H1 (cell line): ENCODE measurements at regions not wholly inside any gene's neighbourhood (a gene's known extent, or its start where the extent isn't known, plus 50 kb on each side); places are given as distances from the start of the nearest gene placed in this dataset.

Experiments used
- CTCF ChIA-PET: fragments of 300-600 bp; sonication (Branson Sonifier 250); formaldehyde crosslinking; loops from one replicate; lab custom pipeline; 2021; ENCODE audit not compliant: partially characterized antibody; lab: Charles Lee
- POLR2A ChIA-PET: fragments of 300-600 bp; sonication (Branson Sonifier 250); formaldehyde crosslinking; loops from one replicate; lab custom pipeline; 2021; ENCODE audit warnings: inconsistent platforms; ENCODE audit not compliant: partially characterized antibody; lab: Charles Lee
- DNase-seq, 2 experiments: peaks; one replicate each; pipeline versions ENCODE4 v3.0.0 to v3.0.0-alpha.2; 2010 to 2022; ENCODE audit warnings: low spot score in 2 of 2, low read depth in 1 of 2, mixed read lengths in 1 of 2
- FAIRE-seq: peaks from 2 replicates; lab custom pipeline; 2011; peaks lifted over from hg19 to GRCh38; lab: Jason Lieb, UNC
- H2AFZ ChIP-seq: 2 replicates; pipeline ENCODE4 v1.8.1; 2012; ENCODE audit warnings: low read length, inconsistent platforms
- H2AK5ac ChIP-seq: 2 replicates; pipeline ENCODE4 v1.6.1; 2013; ENCODE audit warnings: low read depth, low read length
- H2BK120ac ChIP-seq: replicated peaks from 2 replicates; pipeline ENCODE3; 2013; ENCODE audit warnings: low read depth, low read length, inconsistent platforms
- H2BK12ac ChIP-seq: 2 replicates; pipeline ENCODE4 v1.6.1; 2013; ENCODE audit warnings: low read depth, low read length
- H2BK15ac ChIP-seq: 2 replicates; pipeline ENCODE4 v1.6.1; 2013; ENCODE audit warnings: low read length
- H2BK20ac ChIP-seq: 2 replicates; pipeline ENCODE4 v1.6.1; 2013; ENCODE audit warnings: low read length
- H2BK5ac ChIP-seq: 2 replicates; pipeline ENCODE4 v1.6.1; 2013; ENCODE audit warnings: low read depth, low read length
- H3K14ac ChIP-seq: 2 replicates; pipeline ENCODE4 v1.6.1; 2013; ENCODE audit warnings: inconsistent platforms; ENCODE audit not compliant: insufficient read length
- H3K18ac ChIP-seq: 2 replicates; pipeline ENCODE4 v1.6.1; 2013; ENCODE audit warnings: low read length; ENCODE audit errors: extremely low read depth
- H3K23ac ChIP-seq: 2 replicates; pipeline ENCODE4 v1.6.1; 2013; ENCODE audit warnings: inconsistent platforms; ENCODE audit not compliant: insufficient read length
- H3K23me2 ChIP-seq: 2 replicates; pipeline ENCODE4 v1.6.1; 2013; ENCODE audit warnings: low read depth, low read length
- H3K27ac ChIP-seq: 2 replicates; pipeline ENCODE4 v1.6.1; 2011; ENCODE audit warnings: low read depth, low read length, inconsistent platforms
- H3K27me3 ChIP-seq, 4 experiments: replicated peaks in 1 of 4; 1 replicate in 1 of 4; 2 replicates in 3 of 4; pipeline versions ENCODE4 v1.6.1 to v1.8.1; 2011 to 2013; ENCODE audit warnings: low read length in 3 of 4, mild to moderate bottlenecking in 3 of 4, inconsistent platforms in 2 of 4, mixed read lengths in 2 of 4, moderate library complexity in 1 of 4; ENCODE audit not compliant: control insufficient read depth in 3 of 4, insufficient read depth in 3 of 4; ENCODE audit errors: extremely low read depth in 1 of 4
- H3K36me3 ChIP-seq, 4 experiments: 2 replicates each; pipeline versions ENCODE4 v1.6.1 to v1.8.1; 2011 to 2013; ENCODE audit warnings: mild to moderate bottlenecking in 4 of 4, low read length in 3 of 4, moderate library complexity in 2 of 4, control low read depth in 1 of 4, inconsistent platforms in 1 of 4; ENCODE audit not compliant: insufficient read depth in 4 of 4, control insufficient read depth in 2 of 4
- H3K4ac ChIP-seq: replicated peaks from 2 replicates; pipeline ENCODE3; 2013; ENCODE audit warnings: low read length, low read depth, mixed read lengths, inconsistent platforms; ENCODE audit not compliant: insufficient read length
- H3K4me1 ChIP-seq, 4 experiments: replicated peaks in 1 of 4; 1 replicate in 1 of 4; 2 replicates in 3 of 4; pipeline versions ENCODE4 v1.6.1 to v1.8.1; 2011 to 2013; ENCODE audit warnings: low read length in 3 of 4, inconsistent platforms in 2 of 4, mixed read lengths in 1 of 4; ENCODE audit not compliant: insufficient read depth in 4 of 4, control insufficient read depth in 3 of 4
- H3K4me2 ChIP-seq, 2 experiments: 2 replicates each; pipeline versions ENCODE4 v1.6.1 to v1.8.1; 2011 to 2013; ENCODE audit warnings: low read depth in 2 of 2, low read length in 2 of 2, control low read depth in 1 of 2, inconsistent platforms in 1 of 2, mild to moderate bottlenecking in 1 of 2; ENCODE audit not compliant: insufficient read depth in 1 of 2
- H3K4me3 ChIP-seq, 4 experiments: fragments of 200-600, 300-600 bp in 1 of 4; sonication (generic), shearing (Covaris generic), sonication (Bioruptor Twin) in 1 of 4; 2 replicates each; pipeline versions ENCODE4 v1.5.1 to v1.8.1; 2011 to 2016; ENCODE audit warnings: low read length in 4 of 4, low read depth in 3 of 4, control low read depth in 2 of 4, inconsistent platforms in 2 of 4, mild to moderate bottlenecking in 2 of 4, mixed read lengths in 1 of 4, moderate library complexity in 1 of 4; ENCODE audit not compliant: insufficient read depth in 2 of 4; ENCODE audit errors: extremely low read depth in 1 of 4
- H3K56ac ChIP-seq: replicated peaks from 2 replicates; pipeline ENCODE3; 2013; ENCODE audit warnings: low read depth, mild to moderate bottlenecking, mixed read lengths, low read length, inconsistent platforms; ENCODE audit not compliant: insufficient read length
- H3K79me1 ChIP-seq: 2 replicates; pipeline ENCODE4 v1.6.1; 2013; ENCODE audit warnings: low read depth, low read length, control low read depth
- H3K79me2 ChIP-seq, 2 experiments: 2 replicates each; pipeline versions ENCODE4 v1.6.1 to v1.8.1; 2012 to 2013; ENCODE audit warnings: low read length in 2 of 2, mild to moderate bottlenecking in 2 of 2, inconsistent platforms in 1 of 2; ENCODE audit not compliant: insufficient read depth in 2 of 2, control insufficient read depth in 1 of 2
- H3K9ac ChIP-seq, 4 experiments: replicated peaks in 1 of 4; 1 replicate in 1 of 4; 2 replicates in 3 of 4; pipeline versions ENCODE4 v1.6.1 to v1.8.1; 2011 to 2013; ENCODE audit warnings: low read depth in 3 of 4, low read length in 3 of 4, control low read depth in 2 of 4, mild to moderate bottlenecking in 2 of 4, moderate library complexity in 2 of 4, inconsistent platforms in 1 of 4; ENCODE audit errors: extremely low read depth in 1 of 4
- H3K9me3 ChIP-seq, 2 experiments: 2 replicates each; pipeline versions ENCODE4 v1.6.1 to v1.8.1; 2012 to 2013; ENCODE audit warnings: mild to moderate bottlenecking in 2 of 2, moderate library complexity in 2 of 2, control low read depth in 1 of 2, inconsistent platforms in 1 of 2, low read depth in 1 of 2, low read length in 1 of 2, mixed read lengths in 1 of 2; ENCODE audit not compliant: insufficient read depth in 2 of 2
- H4K20me1 ChIP-seq, 2 experiments: replicated peaks in 1 of 2; 2 replicates each; pipeline versions ENCODE3 to v1.8.1; 2011 to 2013; ENCODE audit warnings: inconsistent platforms in 2 of 2, low read length in 2 of 2, mild to moderate bottlenecking in 1 of 2; ENCODE audit not compliant: insufficient read depth in 2 of 2, control insufficient read depth in 1 of 2
- H4K5ac ChIP-seq: 2 replicates; pipeline ENCODE4 v1.6.1; 2013; ENCODE audit warnings: low read length, low read depth, mixed read lengths, inconsistent platforms; ENCODE audit not compliant: insufficient read length
- H4K8ac ChIP-seq: 2 replicates; pipeline ENCODE4 v1.8.0; 2013; ENCODE audit warnings: mild to moderate bottlenecking, moderate library complexity, low read length, inconsistent platforms; ENCODE audit not compliant: insufficient read depth; ENCODE audit errors: extremely low read depth
- H4K91ac ChIP-seq: replicated peaks from 2 replicates; pipeline ENCODE3; 2013; ENCODE audit warnings: low read length, mixed read lengths, inconsistent platforms; ENCODE audit not compliant: insufficient read length
- ATF2 ChIP-seq: IDR thresholded peaks from 2 replicates; pipeline ENCODE4 v1.6.1; 2012; ENCODE audit warnings: low read length, inconsistent platforms
- CBX5 ChIP-seq: fragments of 300-800, 300-1000 bp; sonication (generic); IDR thresholded peaks from 2 replicates; pipeline ENCODE4 v1.7.1; 2016; ENCODE audit warnings: antibody characterized with exemption, low read length, low read depth
- SIN3A ChIP-seq, 2 experiments: IDR thresholded peaks in 1 of 2; conservative IDR thresholded peaks in 1 of 2; 2 replicates each; pipeline ENCODE4 v1.6.1; 2011 to 2012; ENCODE audit warnings: low read length in 2 of 2, improper control_type of control experiment in 1 of 2, low read depth in 1 of 2, mild to moderate bottlenecking in 1 of 2
- ZNF274 ChIP-seq: IDR thresholded peaks from 2 replicates; pipeline ENCODE4 v1.7.0; 2012; ENCODE audit warnings: low read length, borderline replicate concordance; ENCODE audit errors: extremely low read depth
- WGBS, 2 experiments: shearing (Covaris generic) in 1 of 2; methylation state at CpG; one replicate each; pipeline versions ENCODE4 v1.1.6 to v1.1.7; 2013 to 2015; ENCODE audit warnings: low lambda C conversion rate in 2 of 2, mixed read lengths in 2 of 2, inconsistent platforms in 1 of 2, low coverage in 1 of 2, missing lambda C conversion rate in 1 of 2; ENCODE audit not compliant: insufficient replicate concordance in 2 of 2, insufficient coverage in 1 of 2, insufficient read length in 1 of 2; ENCODE audit errors: extremely low coverage in 1 of 2, missing lambda C conversion rate in 1 of 2; 5-methylcytosine and 5-hydroxymethylcytosine counted together
- TF ChIP-seq, protein P1 (sequence below): IDR thresholded peaks from 2 replicates; pipeline ENCODE4 v1.6.1; 2012; ENCODE audit warnings: inconsistent platforms

DNA sequence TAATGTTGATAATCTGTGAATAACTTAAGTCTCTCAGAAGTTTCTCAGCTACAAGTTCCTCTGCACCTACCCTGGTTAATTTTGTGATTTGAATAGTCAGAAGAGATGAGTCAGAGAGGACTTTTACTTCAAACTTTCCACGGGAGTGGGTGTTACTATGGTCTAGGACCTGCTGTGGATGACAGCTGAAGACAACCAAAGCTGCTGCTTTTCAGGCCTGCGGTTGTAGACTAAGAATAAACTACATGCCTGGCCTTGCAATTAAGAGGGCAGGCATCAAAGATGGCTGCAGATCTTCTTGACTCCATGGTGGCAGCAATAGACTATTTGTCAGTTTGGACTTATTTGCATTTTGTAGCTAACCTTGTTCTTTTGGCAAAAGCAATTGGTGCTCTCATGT is 227.1 kb upstream of the KRR1 start:
- H4K91ac ChIP-seq: no peak overlapping the region
- no peak overlapping the region for H3K14ac ChIP-seq
- H3K4ac ChIP-seq: no peak overlapping the region
- no peak overlapping the region for H4K8ac ChIP-seq
- no peaks in the 10 kb centered on the region for H3K36me3 ChIP-seq
- no peak overlapping the region for H2BK12ac ChIP-seq
- CTCF ChIA-PET: interaction anchor here (0.7 to 2.0 kb wide), 4 partner anchors 12 to 27 kb away, joined by 3 to 6 read pairs (median 3); no protein-coding TSS in a partner anchor
- WGBS, 2 experiments: 90% methylated on average over 2 of the region's 2 CpGs; no CpG with 5 or more reads in 1 of the 2 experiments
- no peak overlapping the region for H3K56ac ChIP-seq
- no peak for TF ChIP-seq CBX5
- TF ChIP-seq SIN3A (conservative IDR thresholded peaks at IDR 0.05 in 1 of 2, IDR thresholded peaks at IDR 0.05 in 1 of 2; ENCODE audit: low read depth in 1 of 2, low read length in 2 of 2): no peak
- TF ChIP-seq ATF2: no peak
- TF ChIP-seq, protein P1, sequence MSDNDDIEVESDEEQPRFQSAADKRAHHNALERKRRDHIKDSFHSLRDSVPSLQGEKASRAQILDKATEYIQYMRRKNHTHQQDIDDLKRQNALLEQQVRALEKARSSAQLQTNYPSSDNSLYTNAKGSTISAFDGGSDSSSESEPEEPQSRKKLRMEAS: no peak
- no peak for TF ChIP-seq ZNF274
- no peak overlapping the region for H2AFZ ChIP-seq
- no peak for DNase-seq
- no peak for FAIRE-seq
- no peak overlapping the region for H2BK20ac ChIP-seq
- no peak overlapping the region for H3K23ac ChIP-seq
- H3K23me2 ChIP-seq: no peaks in the 10 kb centered on the region; the same call in 1 of the 2 replicates
- no peaks in the 10 kb centered on the region for H3K79me1 ChIP-seq
- H3K9me3 ChIP-seq: no peaks in the 10 kb centered on the region
- H3K18ac ChIP-seq: no peak overlapping the region
- H3K4me1 ChIP-seq: no peaks in the 10 kb centered on the region
- no peak overlapping the region for H4K5ac ChIP-seq
- no peak overlapping the region for H3K9ac ChIP-seq
- POLR2A ChIA-PET: no interaction called here
- H3K4me2 ChIP-seq: no peak overlapping the region
- H2BK5ac ChIP-seq: no peak overlapping the region
- no peak overlapping the region for H3K4me3 ChIP-seq
- H3K27me3 ChIP-seq: no peaks in the 10 kb centered on the region
- no peaks in the 10 kb centered on the region for H3K79me2 ChIP-seq
- H3K27ac ChIP-seq: no peak overlapping the region
- H4K20me1 ChIP-seq: no peaks in the 10 kb centered on the region
- H2AK5ac ChIP-seq: no peak overlapping the region
- no peak overlapping the region for H2BK15ac ChIP-seq
- H2BK120ac ChIP-seq: no peak overlapping the region
